Astrocyte of the spinal cord (primary cell): ENCODE measurements at regions not wholly inside any gene's neighbourhood (a gene's known extent, or its start where the extent isn't known, plus 50 kb on each side); places are given as distances from the start of the nearest gene placed in this dataset.

Source experiments
- DNase-seq: peaks from one replicate; pipeline ENCODE4 v3.0.0; 2011; ENCODE audit warnings: low read depth, low spot score
- H3K4me3 ChIP-seq: 2 replicates; pipeline ENCODE4 v1.5.1; 2011; ENCODE audit warnings: low read depth, mild to moderate bottlenecking, low read length, moderate library complexity
- in situ Hi-C: cut with HindIII; loops from 2 replicates; pipeline ENCODE4 v1.10.0; 2017; ENCODE audit warnings: low sequenced_read_pairs
- TF ChIP-seq, protein P1 (sequence below): IDR thresholded peaks from 2 replicates; pipeline ENCODE4 v1.5.1; 2012; ENCODE audit warnings: low read depth, mild to moderate bottlenecking, low read length, inconsistent platforms

DNA sequence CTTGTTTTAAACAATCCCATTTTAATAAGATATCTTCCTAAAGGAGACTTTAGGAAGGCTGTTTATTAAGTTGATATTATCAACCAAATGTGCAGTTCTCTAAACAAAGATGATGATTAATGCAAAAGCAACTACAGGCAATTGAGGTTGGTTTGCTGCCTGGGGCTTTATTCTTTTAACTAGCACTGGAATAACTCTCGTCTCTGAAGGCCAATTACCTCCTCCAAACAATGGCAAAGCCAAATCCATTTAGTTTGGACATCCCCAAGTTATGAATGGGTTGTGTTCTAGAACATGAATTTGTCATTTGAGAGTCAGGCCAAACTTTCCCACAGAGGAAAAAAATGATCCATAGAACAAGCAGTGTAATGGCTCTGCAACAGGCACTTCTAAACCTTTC lies 114.1 kb downstream of the SLC16A9 start:
- DNase-seq = no peak
- no peak overlapping the region for H3K4me3 ChIP-seq
- in situ Hi-C loops = no loop called here
- TF ChIP-seq, protein P1, sequence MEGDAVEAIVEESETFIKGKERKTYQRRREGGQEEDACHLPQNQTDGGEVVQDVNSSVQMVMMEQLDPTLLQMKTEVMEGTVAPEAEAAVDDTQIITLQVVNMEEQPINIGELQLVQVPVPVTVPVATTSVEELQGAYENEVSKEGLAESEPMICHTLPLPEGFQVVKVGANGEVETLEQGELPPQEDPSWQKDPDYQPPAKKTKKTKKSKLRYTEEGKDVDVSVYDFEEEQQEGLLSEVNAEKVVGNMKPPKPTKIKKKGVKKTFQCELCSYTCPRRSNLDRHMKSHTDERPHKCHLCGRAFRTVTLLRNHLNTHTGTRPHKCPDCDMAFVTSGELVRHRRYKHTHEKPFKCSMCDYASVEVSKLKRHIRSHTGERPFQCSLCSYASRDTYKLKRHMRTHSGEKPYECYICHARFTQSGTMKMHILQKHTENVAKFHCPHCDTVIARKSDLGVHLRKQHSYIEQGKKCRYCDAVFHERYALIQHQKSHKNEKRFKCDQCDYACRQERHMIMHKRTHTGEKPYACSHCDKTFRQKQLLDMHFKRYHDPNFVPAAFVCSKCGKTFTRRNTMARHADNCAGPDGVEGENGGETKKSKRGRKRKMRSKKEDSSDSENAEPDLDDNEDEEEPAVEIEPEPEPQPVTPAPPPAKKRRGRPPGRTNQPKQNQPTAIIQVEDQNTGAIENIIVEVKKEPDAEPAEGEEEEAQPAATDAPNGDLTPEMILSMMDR = no peak

DNA sequence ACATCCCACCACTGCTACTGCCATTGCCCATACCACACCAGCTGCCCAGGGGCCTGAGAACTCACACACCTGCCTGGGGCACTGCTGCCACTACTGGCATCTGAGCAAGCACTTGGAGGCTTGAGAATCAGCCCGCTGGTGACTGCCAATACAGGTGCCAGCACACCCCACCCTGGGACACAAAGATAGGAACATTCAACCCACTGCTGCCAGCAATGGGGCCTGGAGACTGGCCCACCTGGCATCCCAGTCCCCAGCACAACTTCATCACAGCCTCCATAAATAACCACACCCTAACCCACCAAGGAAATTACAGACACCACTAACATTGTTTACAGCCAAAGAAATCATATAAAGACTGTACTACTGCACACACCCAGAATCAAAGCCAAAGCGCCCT lies 115.9 kb downstream of the SLC16A9 start:
- TF ChIP-seq, protein P1 = no peak
- in situ Hi-C loops = no loop called here
- H3K4me3 ChIP-seq = no peak overlapping the region
- DNase-seq = no peak

DNA sequence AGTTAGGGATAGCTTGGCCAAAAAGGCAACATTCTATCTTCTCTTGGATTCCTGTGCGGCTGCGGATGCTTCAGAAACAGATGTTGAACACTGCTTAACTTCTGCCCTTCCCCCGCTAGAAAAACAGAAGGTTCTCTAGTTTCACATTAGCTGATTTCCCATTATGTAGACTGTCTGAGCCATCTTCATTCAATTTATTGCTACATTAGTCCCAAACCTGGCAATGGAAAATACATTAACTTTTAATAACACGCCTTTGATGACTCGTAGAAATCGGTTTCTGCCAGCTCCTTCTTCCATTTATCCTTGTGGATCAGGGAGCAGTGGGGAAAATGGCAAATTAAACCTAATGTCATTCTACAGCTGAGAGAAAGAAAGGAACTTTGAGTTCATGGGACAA lies 119.9 kb downstream of the SLC16A9 start:
- H3K4me3 ChIP-seq = no peak overlapping the region
- TF ChIP-seq, protein P1 = no peak
- no peak for DNase-seq
- in situ Hi-C loops = no loop called here

DNA sequence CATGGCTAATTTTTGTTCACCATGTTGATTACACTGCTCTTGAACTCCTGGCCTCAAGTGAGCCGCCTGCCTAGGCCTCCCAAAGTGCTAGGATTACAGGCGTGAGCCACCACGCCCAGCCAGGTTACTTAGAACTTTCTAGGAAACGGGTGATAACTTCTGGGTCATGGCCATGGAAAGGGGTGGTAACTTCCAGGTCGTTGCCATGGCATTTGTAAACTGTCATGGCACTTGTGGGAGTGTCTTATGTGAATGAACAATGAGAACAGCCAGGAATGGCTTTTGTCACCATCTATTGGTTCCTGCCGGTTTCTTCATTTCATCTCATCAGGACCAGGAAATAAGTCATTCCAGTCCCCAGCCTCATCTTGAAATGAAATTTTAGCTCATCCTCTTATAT lies 120.9 kb downstream of the SLC16A9 start:
- TF ChIP-seq, protein P1 = no peak
- in situ Hi-C loops = no loop called here
- no peak overlapping the region for H3K4me3 ChIP-seq
- no peak for DNase-seq

DNA sequence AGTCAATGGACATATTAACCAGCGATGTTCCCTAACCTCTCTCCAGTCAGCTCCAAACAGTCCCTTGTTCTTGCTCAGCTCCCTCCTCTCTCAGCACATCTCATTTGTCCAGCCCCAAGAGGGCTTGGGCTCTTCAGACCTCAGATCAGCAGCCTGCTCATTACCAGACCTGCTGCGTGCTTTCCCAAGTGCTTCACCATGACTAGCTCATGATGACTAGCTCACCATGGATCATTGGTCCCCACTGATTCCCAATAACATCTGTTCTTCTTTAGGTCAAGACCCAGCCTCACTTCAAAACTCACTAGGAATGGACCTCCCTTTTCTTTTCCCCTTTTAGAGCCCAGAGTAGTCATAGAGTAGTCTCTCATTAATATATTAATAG lies 121.9 kb downstream of the SLC16A9 start:
- no peak for DNase-seq
- H3K4me3 ChIP-seq = no peak overlapping the region
- in situ Hi-C loops = no loop called here
- TF ChIP-seq, protein P1 = no peak

DNA sequence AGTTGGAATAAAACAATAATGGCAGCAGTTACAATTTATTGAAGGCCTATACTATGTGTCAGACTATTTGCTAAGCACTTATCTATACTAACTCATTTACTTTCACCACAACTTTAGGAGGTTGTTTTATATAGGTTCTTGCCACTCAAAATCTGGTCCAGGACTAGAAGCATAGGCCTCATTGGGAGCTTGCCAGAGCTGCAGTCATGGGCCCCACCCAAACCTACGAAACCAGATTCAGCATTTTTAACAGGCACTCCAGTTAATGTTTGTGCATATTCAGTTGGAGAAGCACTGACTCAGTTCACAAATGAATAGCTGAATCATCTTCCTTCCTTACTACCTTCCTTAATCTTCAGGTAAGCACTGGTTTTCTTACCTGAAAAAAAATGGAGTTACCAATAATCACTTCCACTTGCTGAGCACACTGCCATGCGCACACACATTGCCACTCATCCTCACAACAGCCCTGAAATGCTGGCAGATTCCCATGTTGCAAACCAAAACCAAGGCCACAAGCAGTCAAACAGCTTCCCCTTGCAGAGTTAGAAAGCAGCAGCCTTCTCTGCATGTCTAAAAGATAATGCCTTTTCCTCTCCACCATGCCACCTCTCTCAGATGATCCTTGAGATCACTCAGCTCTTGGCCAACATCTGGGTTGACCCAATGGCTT lies 122.4 kb downstream of the SLC16A9 start:
- H3K4me3 ChIP-seq = no peak overlapping the region
- DNase-seq = no peak
- TF ChIP-seq, protein P1 = no peak
- in situ Hi-C loops = no loop called here

DNA sequence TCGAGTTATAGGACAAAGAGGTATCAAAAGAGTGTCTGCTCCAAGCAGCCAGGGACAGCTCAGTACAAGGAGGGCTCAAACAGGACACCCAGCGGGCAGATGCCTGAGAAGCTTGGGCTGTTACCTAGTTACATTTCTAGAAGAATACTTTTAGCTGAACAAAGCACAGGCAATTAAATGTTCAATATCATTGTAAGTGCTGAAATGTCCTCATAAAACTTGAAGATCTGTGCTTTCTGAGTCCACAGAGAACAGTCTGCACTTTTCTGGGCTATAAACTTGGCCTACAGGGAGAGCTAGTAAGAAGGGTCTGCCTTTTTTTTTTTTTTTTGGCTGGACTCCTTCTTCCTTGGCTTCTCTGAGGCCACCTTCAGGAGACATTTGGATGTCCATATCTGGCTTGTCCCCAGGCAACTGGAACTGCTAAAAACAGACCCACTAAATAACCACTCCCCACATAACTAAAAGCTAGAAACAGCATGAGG lies 123.2 kb downstream of the SLC16A9 start:
- in situ Hi-C loops = no loop called here
- no peak for DNase-seq
- H3K4me3 ChIP-seq = no peak overlapping the region
- TF ChIP-seq, protein P1 = no peak
